Loucy (cell line): ENCODE measurements at regions not wholly inside any gene's neighbourhood (a gene's known extent, or its start where the extent isn't known, plus 50 kb on each side); places are given as distances from the start of the nearest gene placed in this dataset.
"Not testable (repeated sequence)": the region's sequence is repeated elsewhere in the genome, so short reads cannot be mapped to it uniquely, and the experiment has no call there.

Experiments used
- H2AFZ ChIP-seq: fragments of 200-600 bp; sonication (generic); 2 replicates; pipeline ENCODE4 v1.6.0; 2016; ENCODE audit warnings: antibody characterized with exemption, mild to moderate bottlenecking, low read length, moderate library complexity
- H3F3A ChIP-seq: fragments of 200-600 bp; 2 replicates; pipeline ENCODE4 v1.6.0; 2016; ENCODE audit warnings: antibody characterized with exemption, low read depth, mild to moderate bottlenecking
- H3K27me3 ChIP-seq: fragments of 200-600 bp; sonication (generic); 2 replicates; pipeline ENCODE4 v1.6.1; 2014; ENCODE audit warnings: low read length, mild to moderate bottlenecking; ENCODE audit not compliant: insufficient read depth, poor library complexity, severe bottlenecking
- H3K36me3 ChIP-seq: fragments of 200-600 bp; sonication (generic); 2 replicates; pipeline ENCODE4 v1.6.1; 2016; ENCODE audit warnings: low read length; ENCODE audit not compliant: insufficient read depth
- H3K4me1 ChIP-seq: fragments of 200-600 bp; sonication (generic); 2 replicates; pipeline ENCODE4 v1.5.1; 2014; ENCODE audit warnings: low read length, mild to moderate bottlenecking; ENCODE audit not compliant: insufficient read depth, poor library complexity, severe bottlenecking
- H3K4me2 ChIP-seq: fragments of 200-600 bp; sonication (generic); 2 replicates; pipeline ENCODE4 v1.6.0; 2014; ENCODE audit warnings: antibody characterized with exemption, low read length, low read depth, mild to moderate bottlenecking; ENCODE audit not compliant: poor library complexity, severe bottlenecking
- H3K4me3 ChIP-seq: fragments of 200-600 bp; sonication (generic); 2 replicates; pipeline ENCODE4 v1.5.1; 2014; ENCODE audit warnings: low read length, mild to moderate bottlenecking, mixed read lengths; ENCODE audit not compliant: poor library complexity, severe bottlenecking
- H3K79me2 ChIP-seq: fragments of 200-600 bp; sonication (generic); 2 replicates; pipeline ENCODE4 v1.6.1; 2014; ENCODE audit warnings: low read length; ENCODE audit not compliant: insufficient read depth
- H3K9ac ChIP-seq: fragments of 200-600 bp; sonication (generic); 2 replicates; pipeline ENCODE4 v1.6.0; 2014; ENCODE audit warnings: mild to moderate bottlenecking, low read depth, low read length, moderate library complexity; ENCODE audit not compliant: poor library complexity, severe bottlenecking
- H3K9me2 ChIP-seq: fragments of 200-600 bp; sonication (generic); replicated peaks from 2 replicates; pipeline ENCODE4 v1.6.1; 2016; ENCODE audit warnings: low read depth, low read length, mixed read lengths
- H3K9me3 ChIP-seq: fragments of 200-600 bp; sonication (generic); 2 replicates; pipeline ENCODE4 v1.6.1; 2014; ENCODE audit warnings: mild to moderate bottlenecking, antibody characterized with exemption, low read length, low read depth; ENCODE audit not compliant: insufficient read depth
- H4K20me1 ChIP-seq: fragments of 200-600 bp; sonication (generic); 2 replicates; pipeline ENCODE4 v1.6.0; 2014; ENCODE audit warnings: antibody characterized with exemption, low read length, mild to moderate bottlenecking; ENCODE audit not compliant: insufficient read depth, poor library complexity, severe bottlenecking
- EZH2phosphoT487 ChIP-seq: fragments of 200-600 bp; IDR thresholded peaks from 2 replicates; pipeline ENCODE4 v1.6.1; 2018; ENCODE audit warnings: antibody characterized with exemption, mild to moderate bottlenecking, moderate library complexity, borderline replicate concordance
- TF ChIP-seq, protein P1 (sequence below): fragments of 200-600 bp; sonication (generic); conservative IDR thresholded peaks from 2 replicates; pipeline ENCODE4 v1.5.1; 2014; ENCODE audit warnings: mild to moderate bottlenecking, antibody characterized with exemption, low read length

GRCh38 chr5:67636091-67636490, 439.5 kb upstream of the CD180 start:
- H3K9ac ChIP-seq: no peak overlapping the region
- no peak overlapping the region for H3K4me2 ChIP-seq
- no peaks in the 10 kb centered on the region; the same call in 1 of the 2 replicates for H3K9me3 ChIP-seq
- no peak overlapping the region for H2AFZ ChIP-seq
- no peaks in the 10 kb centered on the region for H3K27me3 ChIP-seq
- H3K79me2 ChIP-seq: no peaks in the 10 kb centered on the region
- no peaks in the 10 kb centered on the region for H3F3A ChIP-seq
- peaks cover 14% of the 10 kb centered on the region for H3K4me1 ChIP-seq
- TF ChIP-seq EZH2phosphoT487: no peak
- TF ChIP-seq, protein P1, sequence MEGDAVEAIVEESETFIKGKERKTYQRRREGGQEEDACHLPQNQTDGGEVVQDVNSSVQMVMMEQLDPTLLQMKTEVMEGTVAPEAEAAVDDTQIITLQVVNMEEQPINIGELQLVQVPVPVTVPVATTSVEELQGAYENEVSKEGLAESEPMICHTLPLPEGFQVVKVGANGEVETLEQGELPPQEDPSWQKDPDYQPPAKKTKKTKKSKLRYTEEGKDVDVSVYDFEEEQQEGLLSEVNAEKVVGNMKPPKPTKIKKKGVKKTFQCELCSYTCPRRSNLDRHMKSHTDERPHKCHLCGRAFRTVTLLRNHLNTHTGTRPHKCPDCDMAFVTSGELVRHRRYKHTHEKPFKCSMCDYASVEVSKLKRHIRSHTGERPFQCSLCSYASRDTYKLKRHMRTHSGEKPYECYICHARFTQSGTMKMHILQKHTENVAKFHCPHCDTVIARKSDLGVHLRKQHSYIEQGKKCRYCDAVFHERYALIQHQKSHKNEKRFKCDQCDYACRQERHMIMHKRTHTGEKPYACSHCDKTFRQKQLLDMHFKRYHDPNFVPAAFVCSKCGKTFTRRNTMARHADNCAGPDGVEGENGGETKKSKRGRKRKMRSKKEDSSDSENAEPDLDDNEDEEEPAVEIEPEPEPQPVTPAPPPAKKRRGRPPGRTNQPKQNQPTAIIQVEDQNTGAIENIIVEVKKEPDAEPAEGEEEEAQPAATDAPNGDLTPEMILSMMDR: no peak
- no peaks in the 10 kb centered on the region for H3K9me2 ChIP-seq
- no peak overlapping the region for H3K4me3 ChIP-seq
- H4K20me1 ChIP-seq: no peaks in the 10 kb centered on the region
- H3K36me3 ChIP-seq: no peaks in the 10 kb centered on the region

- H3F3A ChIP-seq, H3K9ac ChIP-seq: not testable (repeated sequence)
These were observed 430.5 kb upstream of the CD180 start for GRCh38 chr5:67627079-67627478.

DNA sequence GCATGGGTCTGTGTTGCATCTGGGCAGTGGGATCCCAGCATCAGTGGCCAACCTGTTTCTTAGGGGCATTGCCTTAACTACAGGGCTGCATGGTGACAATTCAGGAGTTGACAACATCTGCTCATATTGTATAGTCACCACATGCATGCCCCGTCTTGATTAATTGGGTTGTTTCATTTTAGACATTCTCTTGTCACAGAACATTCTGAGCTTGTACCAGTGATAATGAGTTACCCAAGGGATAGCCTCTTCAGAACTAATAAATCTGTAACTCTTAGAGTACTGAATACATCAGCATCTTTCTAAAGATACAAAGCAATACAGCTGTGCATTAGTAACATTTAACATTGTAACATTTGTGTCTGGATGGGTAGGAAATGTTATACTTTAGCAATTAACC, 426.5 kb upstream of the CD180 start:
- H3K4me3 ChIP-seq: no peak overlapping the region
- H3K9me3 ChIP-seq: no peaks in the 10 kb centered on the region
- H3K4me1 ChIP-seq: no peaks in the 10 kb centered on the region
- no peak overlapping the region for H3K4me2 ChIP-seq
- no peaks in the 10 kb centered on the region for H3K36me3 ChIP-seq
- H4K20me1 ChIP-seq: no peaks in the 10 kb centered on the region
- no peaks in the 10 kb centered on the region for H3K27me3 ChIP-seq
- no peak overlapping the region for H3K9ac ChIP-seq
- H2AFZ ChIP-seq: no peak overlapping the region
- no peaks in the 10 kb centered on the region for H3K9me2 ChIP-seq
- TF ChIP-seq, protein P1: no peak
- no peak for TF ChIP-seq EZH2phosphoT487
- H3F3A ChIP-seq: no peaks in the 10 kb centered on the region
- H3K79me2 ChIP-seq: no peaks in the 10 kb centered on the region

More at GRCh38 chr5:67627079-67627478, 430.5 kb upstream of the CD180 start:
- H3K9me2 ChIP-seq, H3K27me3 ChIP-seq, H4K20me1 ChIP-seq, H3K79me2 ChIP-seq, H3K9me3 ChIP-seq, H3K4me2 ChIP-seq, H3K4me3 ChIP-seq, H3K36me3 ChIP-seq, H3K4me1 ChIP-seq, H2AFZ ChIP-seq: not testable (repeated sequence)
